ENCODE measurements at regions not wholly inside any gene's neighbourhood (a gene's known extent, or its start where the extent isn't known, plus 50 kb on each side); places are given as distances from the start of the nearest gene placed in this dataset.

DNA sequence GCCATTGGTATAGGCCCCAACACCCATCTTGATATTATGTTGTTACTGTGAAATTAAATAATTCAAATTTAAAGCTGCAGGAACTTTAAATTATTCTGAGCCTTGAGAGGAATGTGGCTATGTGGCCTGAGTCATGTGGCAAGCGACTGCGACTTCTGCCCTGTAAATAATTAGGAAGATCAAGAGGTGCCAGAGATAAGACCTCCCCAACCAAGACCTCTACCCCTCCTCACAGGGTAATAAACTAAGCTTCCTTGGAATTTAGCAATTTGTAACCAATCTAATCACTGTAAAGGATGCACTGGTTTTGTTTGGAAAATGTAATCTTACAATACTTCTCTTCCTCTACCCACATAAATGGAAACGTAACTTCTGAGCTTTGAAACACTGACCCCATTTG is 501.9 kb downstream of the RAPGEF2 start:
- TF ChIP-seq POLR2AphosphoS5 (IDR thresholded peaks at IDR 0.05; ENCODE audit: borderline replicate concordance, low read depth, low read length): no peak
- no peak for TF ChIP-seq EZH2 (IDR thresholded peaks at IDR 0.05)
- no peak for TF ChIP-seq FOXP2 (optimal IDR thresholded peaks at IDR 0.05; ENCODE audit: control extremely low read depth, extremely low read length, insufficient read depth)
